IMR-90 (cell line): ENCODE measurements at regions not wholly inside any gene's neighbourhood (a gene's known extent, or its start where the extent isn't known, plus 50 kb on each side); places are given as distances from the start of the nearest gene placed in this dataset.

Experiments
- ATAC-seq: fragments of 200-7000 bp; cut with Tn5 transposase; 2 replicates; pipeline ENCODE4 v1.9.1; 2020; ENCODE audit warnings: low read depth, mild to moderate bottlenecking, moderate library complexity
- BruUV-seq: library from RNA; stranded (reverse); fragments of 400-500 nt; replicated peaks from 2 replicates; lab custom pipeline; 2021; lab: Mats Ljungman, UMichigan
- CTCF ChIA-PET: fragments of 300-600 bp; formaldehyde crosslinking; extraction: SDS; loops from one replicate; lab custom pipeline; 2021; ENCODE audit warnings: antibody characterized with exemption; lab: Yijun Ruan, JAX
- POLR2A ChIA-PET: fragments of 300-600 bp; sonication (Branson Sonifier 250); formaldehyde crosslinking; loops from one replicate; lab custom pipeline; 2022; ENCODE audit warnings: antibody characterized with exemption; ENCODE audit not compliant: unreplicated experiment; lab: Charles Lee
- DNase-seq: peaks from one replicate; pipeline ENCODE4 v3.0.0; 2013
- H2AFZ ChIP-seq: replicated peaks from 2 replicates; pipeline ENCODE3; 2013; ENCODE audit warnings: low read length, mild to moderate bottlenecking; ENCODE audit not compliant: poor library complexity
- H2AK5ac ChIP-seq: 2 replicates; pipeline ENCODE4 v1.6.1; 2013; ENCODE audit warnings: low read depth, low read length, inconsistent platforms
- H2AK9ac ChIP-seq: replicated peaks from 2 replicates; pipeline ENCODE3; 2013; ENCODE audit warnings: mild to moderate bottlenecking, low read depth, low read length, moderate library complexity; ENCODE audit not compliant: poor library complexity
- H2BK120ac ChIP-seq: 2 replicates; pipeline ENCODE4 v1.6.1; 2013; ENCODE audit warnings: low read depth, low read length, inconsistent platforms
- H2BK15ac ChIP-seq: 3 replicates; pipeline ENCODE4 v1.6.1; 2013; ENCODE audit warnings: low read depth, low read length, inconsistent platforms
- H2BK20ac ChIP-seq: 2 replicates; pipeline ENCODE4 v1.6.1; 2013; ENCODE audit warnings: low read depth, mild to moderate bottlenecking, inconsistent platforms, low read length, moderate library complexity
- H2BK5ac ChIP-seq: 2 replicates; pipeline ENCODE4 v1.6.1; 2013; ENCODE audit warnings: mild to moderate bottlenecking, low read depth, low read length, inconsistent platforms; ENCODE audit not compliant: poor library complexity, severe bottlenecking
- H3K14ac ChIP-seq: replicated peaks from 2 replicates; pipeline ENCODE4 v1.6.1; 2013; ENCODE audit warnings: low read depth, low read length, inconsistent platforms
- H3K18ac ChIP-seq: 2 replicates; pipeline ENCODE4 v1.6.1; 2013; ENCODE audit warnings: low read depth, low read length, control low read depth
- H3K23ac ChIP-seq: 2 replicates; pipeline ENCODE4 v1.6.1; 2013; ENCODE audit warnings: low read depth, low read length, inconsistent platforms
- H3K27ac ChIP-seq: 2 replicates; pipeline ENCODE4 v1.5.1; 2013; ENCODE audit warnings: mild to moderate bottlenecking, control low read depth, low read length; ENCODE audit not compliant: insufficient read depth
- H3K27me3 ChIP-seq: 2 replicates; pipeline ENCODE4 v1.6.1; 2013; ENCODE audit warnings: low read length; ENCODE audit not compliant: control insufficient read depth, insufficient read depth
- H3K36me3 ChIP-seq: 2 replicates; pipeline ENCODE4 v1.6.1; 2013; ENCODE audit warnings: low read length, mixed read lengths; ENCODE audit not compliant: control insufficient read depth, insufficient read depth
- H3K4ac ChIP-seq: 2 replicates; pipeline ENCODE4 v1.6.1; 2013; ENCODE audit warnings: low read depth, low read length, inconsistent platforms
- H3K4me1 ChIP-seq: 2 replicates; pipeline ENCODE4 v1.6.1; 2013; ENCODE audit warnings: low read length, mixed read lengths; ENCODE audit not compliant: control insufficient read depth, insufficient read depth
- H3K4me2 ChIP-seq: 2 replicates; pipeline ENCODE4 v1.6.1; 2013; ENCODE audit warnings: low read depth, mild to moderate bottlenecking, control low read depth, low read length, moderate library complexity
- H3K4me3 ChIP-seq: 2 replicates; pipeline ENCODE4 v1.5.1; 2013; ENCODE audit warnings: low read depth, mild to moderate bottlenecking, control low read depth, low read length, moderate library complexity; ENCODE audit not compliant: insufficient read depth
- H3K56ac ChIP-seq: 2 replicates; pipeline ENCODE4 v1.6.1; 2013; ENCODE audit warnings: low read length, inconsistent platforms; ENCODE audit not compliant: insufficient read depth; ENCODE audit errors: extremely low read depth
- H3K79me1 ChIP-seq, 2 experiments: 2 replicates each; pipeline ENCODE4 v1.6.1; 2013; ENCODE audit warnings: low read length in 2 of 2, inconsistent platforms in 1 of 2, low read depth in 1 of 2
- H3K9ac ChIP-seq: 2 replicates; pipeline ENCODE4 v1.6.1; 2013; ENCODE audit warnings: low read depth, low read length, control low read depth
- H3K9me1 ChIP-seq: 2 replicates; pipeline ENCODE4 v1.6.1; 2013; ENCODE audit warnings: low read length, inconsistent platforms; ENCODE audit not compliant: insufficient read depth
- H3K9me3 ChIP-seq: 2 replicates; pipeline ENCODE4 v1.6.1; 2013; ENCODE audit warnings: low read length; ENCODE audit not compliant: control insufficient read depth, insufficient read depth
- H4K20me1 ChIP-seq: 2 replicates; pipeline ENCODE4 v1.6.1; 2013; ENCODE audit warnings: low read length, inconsistent platforms; ENCODE audit not compliant: insufficient read depth
- H4K5ac ChIP-seq: 2 replicates; pipeline ENCODE4 v1.6.1; 2013; ENCODE audit warnings: mild to moderate bottlenecking, low read depth, low read length, control low read depth
- H4K8ac ChIP-seq, 2 experiments: 2 replicates each; pipeline ENCODE4 v1.6.1; 2013; ENCODE audit warnings: low read depth in 2 of 2, low read length in 2 of 2, control low read depth in 1 of 2, inconsistent platforms in 1 of 2
- H4K91ac ChIP-seq: 2 replicates; pipeline ENCODE4 v1.6.1; 2013; ENCODE audit warnings: low read depth, low read length, inconsistent platforms; ENCODE audit not compliant: insufficient read depth
- CEBPB ChIP-seq: IDR thresholded peaks from 2 replicates; pipeline ENCODE4 v1.6.1; 2012; ENCODE audit warnings: low read depth, low read length, improper control_type of control experiment
- CHD1 ChIP-seq: IDR thresholded peaks from 2 replicates; pipeline ENCODE4 v1.6.1; 2012; ENCODE audit warnings: low read depth, low read length, improper control_type of control experiment
- FOS ChIP-seq: fragments of 150-350 bp; IDR thresholded peaks from 2 replicates; pipeline ENCODE4 v1.6.1; 2016; ENCODE audit warnings: low read depth, low read length
- MAZ ChIP-seq: IDR thresholded peaks from 2 replicates; pipeline ENCODE4 v1.6.1; 2012; ENCODE audit warnings: low read depth, mild to moderate bottlenecking, low read length, improper control_type of control experiment, moderate library complexity, borderline replicate concordance
- MXI1 ChIP-seq: IDR thresholded peaks from 2 replicates; pipeline ENCODE4 v1.6.1; 2012; ENCODE audit warnings: low read depth, mild to moderate bottlenecking, low read length, moderate library complexity, borderline replicate concordance
- POLR2A ChIP-seq: IDR thresholded peaks from 2 replicates; pipeline ENCODE4 v1.6.1; 2012; ENCODE audit warnings: mild to moderate bottlenecking, low read depth, low read length
- RAD21 ChIP-seq: IDR thresholded peaks from 2 replicates; pipeline ENCODE4 v1.6.1; 2012; ENCODE audit warnings: low read length, improper control_type of control experiment
- RCOR1 ChIP-seq: IDR thresholded peaks from 2 replicates; pipeline ENCODE4 v1.6.1; 2012; ENCODE audit warnings: mild to moderate bottlenecking, low read length, improper control_type of control experiment; ENCODE audit not compliant: insufficient replicate concordance
- RFX5 ChIP-seq: IDR thresholded peaks from 2 replicates; pipeline ENCODE4 v1.8.0; 2012; ENCODE audit warnings: low read depth, mild to moderate bottlenecking, low read length, moderate library complexity
- SMC3 ChIP-seq: fragments of 150-350 bp; IDR thresholded peaks from 2 replicates; pipeline ENCODE4 v1.6.1; 2016; ENCODE audit warnings: low read depth, mild to moderate bottlenecking, antibody characterized with exemption, low read length, moderate library complexity
- WGBS, 2 experiments: methylation state at CpG; one replicate each; pipeline versions ENCODE4 v1.1.5 to v1.1.7; 2013; ENCODE audit warnings: missing lambda C conversion rate in 2 of 2; ENCODE audit not compliant: insufficient read length in 1 of 2; ENCODE audit errors: extremely low coverage in 2 of 2; 5-methylcytosine and 5-hydroxymethylcytosine counted together
- dilution Hi-C: fragments of 300-500 bp; cut with HindIII; formaldehyde crosslinking; loops from one replicate; pipeline ENCODE4 v1.14.3; 2018; ENCODE audit warnings: low sequenced_read_pairs; ENCODE audit not compliant: unreplicated experiment
- in situ Hi-C: fragments of 300-500 bp; cut with MboI; formaldehyde crosslinking; loops from 3 replicates; pipeline ENCODE4 v1.14.3; 2019; ENCODE audit warnings: low sequenced_read_pairs, inconsistent platforms, mixed read lengths
- intact Hi-C: fragments of 100-400 bp; cut with micrococcal nuclease; formaldehyde crosslinking; loops from 2 replicates; pipeline ENCODE4 v1.10.0; 2022

- POLR2A ChIA-PET = no interaction called here
- peaks cover 9% of the 10 kb centered on the region for H3K9me3 ChIP-seq
These were observed 851.4 kb downstream of the BCL11A start for GRCh38 chr2:59702026-59702425.

More at GRCh38 chr2:59702026-59702425, 851.4 kb downstream of the BCL11A start:
- dilution Hi-C loops = no loop called here
- H3K36me3 ChIP-seq = no peaks in the 10 kb centered on the region
- H3K4me3 ChIP-seq = no peak overlapping the region
- H3K9ac ChIP-seq = no peak overlapping the region
- H3K14ac ChIP-seq = no peak overlapping the region
- H4K8ac ChIP-seq = no peak overlapping the region
- no peak overlapping the region for H2BK20ac ChIP-seq
- H3K27me3 ChIP-seq = no peaks in the 10 kb centered on the region
- H3K4me2 ChIP-seq = no peak overlapping the region
- no TSS peak for BruUV-seq
- no peaks in the 10 kb centered on the region for H3K79me1 ChIP-seq
- H4K91ac ChIP-seq = no peak overlapping the region
- H2BK15ac ChIP-seq = no peak overlapping the region
- no peak overlapping the region for H3K27ac ChIP-seq
- H3K23ac ChIP-seq = no peak overlapping the region
- no peaks in the 10 kb centered on the region for H3K4me1 ChIP-seq
- H4K20me1 ChIP-seq = no peaks in the 10 kb centered on the region
- H2AFZ ChIP-seq = no peak overlapping the region
- H2AK9ac ChIP-seq = no peak overlapping the region
- ATAC-seq (no peak), DNase-seq (no peak)
- TF ChIP-seq POLR2A (no peak), MXI1 (no peak), RAD21 (no peak), FOS (no peak), RFX5 (no peak), RCOR1 (no peak), CEBPB (no peak), CHD1 (no peak), SMC3 (no peak), MAZ (no peak)
- H3K9me1 ChIP-seq = no peaks in the 10 kb centered on the region
- no peak overlapping the region for H4K5ac ChIP-seq
- intact Hi-C loops = no loop called here
- H3K56ac ChIP-seq = no peak overlapping the region
- no peak overlapping the region for H2BK5ac ChIP-seq
- no peak overlapping the region for H2AK5ac ChIP-seq
- in situ Hi-C loops = no loop called here
- 33% methylated on average over 1 of the region's 1 CpG; no CpG with 5 or more reads in 1 of the 2 experiments for WGBS, 2 experiments
- H2BK120ac ChIP-seq = no peak overlapping the region
- H3K4ac ChIP-seq = no peak overlapping the region
- CTCF ChIA-PET = no interaction called here
- H3K18ac ChIP-seq = no peak overlapping the region
